ENCODE measurements at regions not wholly inside any gene's neighbourhood (a gene's known extent, or its start where the extent isn't known, plus 50 kb on each side); places are given as distances from the start of the nearest gene placed in this dataset.

GRCh38 chr13:26494571-26495195, 62.8 kb upstream of the WASF3 start:
- in situ Hi-C loops (cut with MboI; ENCODE audit: low sequenced_read_pairs) = no loop called here
- no peak for ATAC-seq (ENCODE audit: low read depth)
- no TSS peak for BruUV-seq (replicated peaks)

More at GRCh38 chr13:26494571-26495195, 62.8 kb upstream of the WASF3 start:
- H2AK5ac ChIP-seq (ENCODE audit: low read depth, low read length) = no peak overlapping the region
- intact Hi-C loops (cut with micrococcal nuclease) = loop anchor here (5.0 to 10.0 kb wide), 3 partner anchors 63 to 240 kb away; partner anchors contain the start of genes CDK8 and WASF3
- H3K36me3 ChIP-seq (ENCODE audit: control insufficient read depth, insufficient read depth, low read length) = no peaks in the 10 kb centered on the region
- H2BK20ac ChIP-seq (ENCODE audit: low read depth, low read length) = no peak overlapping the region
- no peak overlapping the region for H3K9ac ChIP-seq (ENCODE audit: low read depth, low read length)
- no peak overlapping the region for H3K23ac ChIP-seq (ENCODE audit: low read depth, low read length)
- H3K4ac ChIP-seq (ENCODE audit: low read depth, low read length) = no peak overlapping the region
- H3K4me3 ChIP-seq (ENCODE audit: insufficient read depth, low read depth, low read length) = no peak overlapping the region
- ChIA-PET CTCF (no interaction called here), POLR2A (ENCODE audit: unreplicated experiment) (no interaction called here)
- peaks cover 18% of the 10 kb centered on the region for H3K9me1 ChIP-seq (ENCODE audit: insufficient read depth, low read length)
- H3K9me3 ChIP-seq (ENCODE audit: control insufficient read depth, insufficient read depth, low read length) = no peaks in the 10 kb centered on the region
- dilution Hi-C loops (cut with HindIII; ENCODE audit: low sequenced_read_pairs, unreplicated experiment) = no loop called here
- H2BK5ac ChIP-seq (ENCODE audit: low read depth, low read length, poor library complexity, severe bottlenecking) = no peak overlapping the region
- no peak overlapping the region for H4K5ac ChIP-seq (ENCODE audit: low read depth, low read length)
- H3K56ac ChIP-seq (ENCODE audit: extremely low read depth, insufficient read depth, low read length) = no peak overlapping the region
- no peaks in the 10 kb centered on the region for H4K20me1 ChIP-seq (ENCODE audit: insufficient read depth, low read length)
- H3K79me1 ChIP-seq (ENCODE audit: low read depth in 1 of 2, low read length in 2 of 2) = no peaks in the 10 kb centered on the region
- H3K18ac ChIP-seq (ENCODE audit: low read depth, low read length) = no peak overlapping the region
- TF ChIP-seq RAD21 (IDR thresholded peaks at IDR 0.05; ENCODE audit: low read length) (no peak), MXI1 (IDR thresholded peaks at IDR 0.05; ENCODE audit: borderline replicate concordance, low read depth, low read length) (no peak), MAZ (IDR thresholded peaks at IDR 0.05; ENCODE audit: borderline replicate concordance, low read depth, low read length) (no peak), FOS (IDR thresholded peaks at IDR 0.05; ENCODE audit: low read depth, low read length) (no peak), MAFK (IDR thresholded peaks at IDR 0.05; ENCODE audit: low read depth, low read length) (no peak), SMC3 (IDR thresholded peaks at IDR 0.05; ENCODE audit: low read depth, low read length) (no peak), CHD1 (IDR thresholded peaks at IDR 0.05; ENCODE audit: low read depth, low read length) (no peak), RCOR1 (IDR thresholded peaks at IDR 0.05; ENCODE audit: insufficient replicate concordance, low read length) (no peak), RFX5 (IDR thresholded peaks at IDR 0.05; ENCODE audit: low read depth, low read length) (no peak), CTCF (conservative IDR thresholded peaks at IDR 0.05; ENCODE audit: low read depth, low read length) (no peak)
- no peak for DNase-seq
- H4K91ac ChIP-seq (ENCODE audit: insufficient read depth, low read depth, low read length) = no peak overlapping the region
- H4K8ac ChIP-seq (ENCODE audit: low read depth in 2 of 2, low read length in 2 of 2) = no peak overlapping the region
- H3K4me2 ChIP-seq (ENCODE audit: low read depth, low read length) = no peak overlapping the region
- H3K14ac ChIP-seq (replicated peaks; ENCODE audit: low read depth, low read length) = no peak overlapping the region
- peaks cover 10% of the 10 kb centered on the region for H3K27me3 ChIP-seq (ENCODE audit: control insufficient read depth, insufficient read depth, low read length)
- peaks cover 17% of the 10 kb centered on the region for H3K4me1 ChIP-seq (ENCODE audit: control insufficient read depth, insufficient read depth, low read length)
- no CpG with 5 or more reads among the region's 8 CpGs for WGBS, 2 experiments (ENCODE audit: extremely low coverage in 2 of 2, insufficient read length in 1 of 2)
- H2AK9ac ChIP-seq (replicated peaks; ENCODE audit: low read depth, low read length, poor library complexity) = no peak overlapping the region
- no peak overlapping the region for H2AFZ ChIP-seq (replicated peaks; ENCODE audit: low read length, poor library complexity)
- H2BK120ac ChIP-seq (ENCODE audit: low read depth, low read length) = no peak overlapping the region
- no peak overlapping the region for H2BK15ac ChIP-seq (ENCODE audit: low read depth, low read length)
- no peak overlapping the region for H3K27ac ChIP-seq (ENCODE audit: insufficient read depth, low read length)

Data from IMR-90 (cell line).